Germinal center (tissue), 1 donor: ENCODE measurements at regions not wholly inside any gene's neighbourhood (a gene's known extent, or its start where the extent isn't known, plus 50 kb on each side); places are given as distances from the start of the nearest gene placed in this dataset.
"Not testable (repeated sequence)": the region's sequence is repeated elsewhere in the genome, so short reads cannot be mapped to it uniquely, and the experiment has no call there.

ENCODE experiments used
- DNase-seq: peaks from one replicate; pipeline ENCODE4 v3.0.0; 2012; ENCODE audit warnings: mixed read lengths, low spot score

GRCh38 chr7:17437586-17437985 lies 139.1 kb downstream of the AHR start:
- DNase-seq = no peak

DNA sequence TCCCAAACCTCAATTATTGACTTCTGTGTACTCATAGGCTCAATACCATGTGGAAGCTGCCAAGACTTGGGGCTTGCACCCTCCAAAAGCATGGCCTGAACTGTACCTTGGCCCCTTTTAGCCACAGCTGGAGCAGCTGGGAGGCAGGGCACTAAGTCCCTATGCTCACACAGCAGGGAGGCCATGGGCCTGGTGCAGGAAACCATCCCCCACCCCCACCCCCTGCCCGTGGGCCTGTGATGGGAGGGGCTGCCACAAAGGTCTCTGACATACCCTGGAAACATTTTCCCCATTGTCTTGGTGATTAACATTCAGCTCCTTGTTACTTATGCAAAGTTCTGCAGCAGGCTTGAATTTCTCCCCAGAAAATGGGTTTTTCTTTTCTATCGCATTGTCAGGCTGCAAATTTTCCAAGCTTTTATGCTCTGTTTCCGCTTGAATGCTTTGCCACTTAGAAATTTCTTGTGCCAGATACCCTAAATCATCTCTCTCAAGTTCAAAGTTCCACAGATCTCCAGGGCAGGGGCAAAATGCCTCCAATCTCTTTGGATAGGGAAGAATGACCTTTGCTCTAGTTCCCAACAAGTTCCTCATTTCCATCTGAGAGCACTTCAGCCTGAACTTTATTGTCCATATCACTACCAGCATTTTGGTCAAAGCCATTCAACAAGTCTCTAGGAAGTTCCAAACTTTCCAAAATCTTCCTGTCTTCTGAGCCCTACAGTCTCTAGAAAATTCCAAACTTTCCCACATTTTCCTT lies 141.8 kb downstream of the AHR start:
- DNase-seq = not testable (repeated sequence)

GRCh38 chr7:17440831-17441230 lies 142.4 kb downstream of the AHR start:
- no peak for DNase-seq

- DNase-seq = no peak
Measured at GRCh38 chr7:17441557-17441956, 143.1 kb downstream of the AHR start.

GRCh38 chr7:17444151-17444550 lies 145.7 kb downstream of the AHR start:
- DNase-seq = no peak

- no peak for DNase-seq
Measured at GRCh38 chr7:17444673-17445072, 146.2 kb downstream of the AHR start.

DNA sequence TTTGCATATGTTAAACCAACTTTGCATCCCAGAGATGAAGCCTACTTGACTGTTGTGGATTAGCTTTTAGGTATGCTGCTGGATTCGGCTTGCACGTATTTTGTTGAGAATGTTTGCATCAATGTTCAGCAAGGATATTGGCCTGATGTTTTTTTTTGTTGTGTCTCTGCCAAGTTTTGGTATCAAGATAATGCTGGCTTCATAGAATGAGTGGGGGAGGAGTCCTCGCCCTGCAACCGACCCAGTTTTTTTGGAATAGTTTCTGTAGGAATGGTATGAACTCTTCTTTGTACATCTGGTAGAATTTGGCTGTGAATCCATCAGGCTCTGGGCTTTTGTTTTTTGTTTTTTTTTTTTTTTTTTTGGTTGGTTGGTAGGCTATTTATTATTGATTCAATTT lies 147.9 kb downstream of the AHR start:
- no peak for DNase-seq

- DNase-seq = no peak
Measured at GRCh38 chr7:17447728-17448478, 149.5 kb downstream of the AHR start.

DNA sequence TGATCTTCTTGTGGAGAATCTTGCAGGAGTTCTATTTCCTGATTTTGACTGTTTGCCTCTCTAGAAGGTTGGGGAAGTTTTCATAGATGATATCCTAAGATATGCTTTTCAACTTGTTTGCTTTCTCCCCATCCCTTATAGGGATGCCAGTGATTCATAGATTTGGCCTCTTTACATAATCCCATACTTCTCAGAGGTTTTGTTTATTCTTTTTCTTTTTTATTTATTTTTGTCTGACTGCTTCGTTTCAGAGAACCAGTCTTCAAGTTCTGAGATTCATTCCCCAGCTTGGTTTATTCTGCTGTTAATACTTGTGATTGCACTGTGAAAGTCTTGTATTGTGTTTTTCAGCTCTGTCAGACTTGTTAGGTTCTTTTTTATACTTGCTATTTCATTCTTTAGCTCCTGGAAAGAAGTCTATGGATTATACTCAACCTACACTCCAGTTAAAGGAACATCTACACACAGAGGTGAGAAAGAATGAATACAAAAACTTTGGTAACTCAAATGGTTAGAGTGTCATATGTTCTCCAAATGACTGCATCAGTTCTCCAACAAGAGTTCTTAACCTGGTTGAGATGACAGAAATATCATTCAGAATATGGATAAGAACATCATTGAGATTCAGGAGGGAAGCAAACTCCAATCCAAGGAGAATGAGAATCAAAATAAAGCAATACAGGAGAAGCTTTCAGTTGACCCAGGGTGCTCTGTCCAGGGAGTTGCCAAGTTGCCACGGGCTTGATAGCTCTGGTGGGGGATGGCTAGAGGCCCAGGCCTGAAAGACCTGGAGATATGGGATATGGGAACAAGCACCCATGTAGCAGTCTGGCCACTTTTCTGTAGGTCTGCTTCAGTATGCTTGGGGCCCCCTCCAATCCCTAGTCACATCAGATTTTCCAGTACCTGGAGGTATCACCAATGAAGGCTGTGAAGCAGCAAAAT lies 150.3 kb downstream of the AHR start:
- DNase-seq = no peak

GRCh38 chr7:17456541-17456940 lies 158.1 kb downstream of the AHR start:
- DNase-seq = no peak

DNA sequence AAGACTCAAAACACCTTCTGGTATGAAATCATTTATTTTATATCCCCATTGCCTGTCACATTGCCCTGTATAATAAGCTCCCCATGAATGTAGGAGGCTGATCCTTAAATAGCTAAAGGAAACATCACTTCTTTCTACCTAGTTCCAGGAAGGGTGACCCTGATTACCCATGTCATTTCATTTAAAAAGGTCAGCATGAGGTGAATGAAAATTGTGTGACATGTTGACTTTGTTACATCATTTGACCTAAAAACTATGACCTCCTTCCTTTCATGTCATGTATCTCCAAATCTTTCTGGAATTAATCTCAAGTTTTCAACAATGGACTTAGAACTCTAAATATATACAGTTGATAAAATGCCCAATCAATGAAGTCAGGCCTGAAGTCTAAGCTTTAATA lies 161.5 kb downstream of the AHR start:
- DNase-seq = no peak

DNA sequence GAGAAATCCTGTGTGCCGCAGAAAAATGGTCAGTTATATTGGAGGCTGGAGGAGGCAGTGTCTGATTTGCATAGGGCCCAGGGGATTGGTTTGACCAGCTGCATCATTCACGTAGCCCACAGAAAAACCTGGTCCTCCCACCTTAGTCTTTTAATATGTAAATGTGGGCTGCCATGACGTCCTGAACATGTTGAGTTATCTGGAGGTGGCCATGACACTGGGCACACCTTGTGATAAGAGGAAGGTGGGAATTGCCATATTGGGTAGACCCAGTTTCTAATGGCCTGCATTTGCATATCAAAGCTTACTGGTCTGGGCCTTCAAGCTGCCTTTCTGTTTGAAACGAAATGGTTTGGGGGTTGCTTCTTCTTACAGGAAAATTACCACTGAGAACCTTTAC lies 162.2 kb downstream of the AHR start:
- DNase-seq = no peak

DNA sequence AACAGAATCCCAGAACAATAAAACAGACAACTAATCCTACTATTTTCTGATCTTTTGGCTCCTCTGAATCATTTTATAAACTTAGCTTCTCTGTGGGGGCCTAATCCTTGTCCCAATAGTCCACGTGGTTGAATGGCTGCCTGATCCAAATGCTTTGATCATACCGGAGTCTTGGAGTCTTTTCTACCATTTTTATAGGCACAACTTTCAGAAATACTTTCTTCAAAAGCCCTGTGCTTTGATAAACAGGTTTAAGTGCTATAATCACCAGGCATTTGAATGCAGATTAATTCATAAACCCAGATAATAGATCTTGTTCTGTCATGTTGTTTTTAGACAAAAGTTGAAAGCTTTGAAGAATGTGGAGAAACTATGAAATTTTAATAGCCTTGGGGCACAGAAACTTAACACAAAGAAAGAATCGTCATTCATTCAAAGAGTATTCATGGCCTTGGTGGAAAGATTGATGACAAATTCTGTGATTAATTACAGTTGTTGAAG lies 163.7 kb downstream of the AHR start:
- no peak for DNase-seq

DNA sequence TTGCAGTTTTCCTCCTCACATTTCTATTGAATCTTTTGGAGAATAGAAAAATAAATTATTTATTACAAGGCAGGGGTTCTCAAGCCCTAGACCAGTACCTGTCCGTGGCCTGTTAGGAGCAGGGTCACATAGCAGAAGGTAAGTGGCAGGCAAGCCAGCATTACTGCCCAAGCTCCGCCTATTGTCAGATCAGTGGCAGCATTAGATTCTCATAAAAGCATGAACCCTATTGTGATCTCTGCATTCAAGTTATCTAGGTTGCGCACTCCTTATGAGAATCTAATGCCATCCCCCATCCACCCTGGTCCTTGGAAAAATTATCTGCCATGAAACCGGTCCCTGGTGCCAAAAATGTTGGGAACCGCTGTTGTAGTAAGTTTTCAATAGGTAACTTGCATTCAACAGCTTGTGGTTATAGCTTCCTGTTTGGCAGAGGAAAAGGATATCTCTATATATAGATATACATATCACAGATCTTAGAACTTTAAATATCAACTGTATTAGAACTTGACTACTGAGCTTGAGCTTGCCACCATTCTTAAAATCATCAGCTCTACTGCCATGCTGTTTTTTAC lies 165.1 kb downstream of the AHR start:
- no peak for DNase-seq

- DNase-seq = no peak
Measured at GRCh38 chr7:17466216-17466615, 167.8 kb downstream of the AHR start.

GRCh38 chr7:17467386-17467945 lies 169.0 kb downstream of the AHR start:
- DNase-seq = no peak

DNA sequence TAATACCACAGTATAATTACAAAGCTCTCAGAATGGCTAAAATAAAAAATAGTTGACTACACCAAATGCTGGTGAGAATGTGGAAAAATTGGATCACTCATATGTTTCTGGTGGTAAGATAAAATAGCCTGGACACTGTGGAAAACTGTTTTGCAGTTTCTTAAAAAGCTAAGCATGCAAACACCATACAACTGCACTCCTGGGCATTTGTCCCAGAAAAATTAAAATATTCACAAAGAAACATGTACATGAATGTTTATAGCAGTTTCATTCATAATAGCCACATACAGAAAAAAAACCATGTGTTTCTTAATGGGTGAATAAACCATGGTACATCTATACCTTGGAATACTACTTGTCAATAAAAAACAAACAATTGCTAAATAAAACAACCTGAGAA lies 172.9 kb downstream of the AHR start:
- DNase-seq = no peak

- no peak for DNase-seq
Measured at GRCh38 chr7:17472518-17472917, 174.1 kb downstream of the AHR start.

DNA sequence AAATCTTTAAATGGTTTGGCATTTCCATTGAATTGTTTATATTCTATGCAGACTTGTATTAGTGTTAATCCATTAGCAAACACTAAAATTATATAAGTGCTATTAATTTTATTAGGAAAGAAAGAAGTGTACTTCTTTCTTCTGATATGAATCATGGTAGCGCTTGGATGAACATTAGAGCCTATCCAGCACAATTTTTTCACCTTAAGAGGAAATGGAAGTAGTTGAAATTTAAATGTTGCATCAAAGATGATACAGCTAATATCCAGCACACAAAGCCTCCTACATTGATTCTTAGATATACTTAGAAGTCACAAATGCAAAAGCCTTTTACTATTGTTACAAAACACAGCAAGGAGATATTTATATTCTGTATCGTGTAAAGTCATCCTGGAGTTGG lies 174.5 kb downstream of the AHR start:
- peak; percentile 43 for DNase-seq

GRCh38 chr7:17474724-17475344 lies 176.4 kb downstream of the AHR start:
- DNase-seq = peak; percentile 45

DNA sequence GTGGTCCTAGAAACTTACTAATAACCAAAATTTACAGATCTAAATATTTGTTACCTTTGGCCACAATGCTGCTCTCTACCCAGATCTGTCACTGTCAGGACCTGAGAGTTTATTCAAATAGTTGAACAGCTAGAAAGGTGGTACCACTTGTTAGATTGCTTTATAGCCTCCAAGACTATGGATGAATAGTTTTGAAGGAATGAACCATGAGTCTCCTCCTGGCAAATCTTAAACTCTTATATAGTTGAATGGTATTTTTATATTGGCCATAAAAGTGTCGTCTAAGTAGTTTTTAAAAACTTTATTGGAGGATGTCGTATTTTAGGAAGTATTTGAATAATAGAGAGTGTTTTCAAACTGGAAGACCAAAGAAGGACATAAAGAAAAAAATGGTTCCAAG lies 178.7 kb downstream of the AHR start:
- no peak for DNase-seq
